ENCODE measurements at regions not wholly inside any gene's neighbourhood (a gene's known extent, or its start where the extent isn't known, plus 50 kb on each side); places are given as distances from the start of the nearest gene placed in this dataset.

DNA sequence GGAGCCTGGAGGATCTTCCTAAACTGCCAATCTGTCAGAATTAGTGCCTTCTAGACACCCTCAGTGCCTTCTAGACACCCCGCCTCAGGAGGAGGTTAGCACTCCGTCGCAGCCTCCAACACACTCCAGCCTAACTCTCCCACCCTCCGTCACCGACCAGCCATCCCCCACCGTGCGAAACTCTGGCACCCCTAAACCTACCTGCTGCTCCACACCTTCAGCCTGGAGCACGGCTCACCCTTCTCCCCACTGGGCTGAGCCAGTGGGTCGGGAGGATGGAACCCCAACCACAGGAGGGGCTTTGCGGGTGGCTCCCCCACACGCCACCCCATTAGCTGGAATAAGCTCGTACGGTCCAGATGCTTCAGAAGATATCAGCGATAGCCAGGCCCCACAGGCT, 468.9 kb upstream of the HS6ST1 start:
- Histone ChIP-seq H3K4me3 (ENCODE audit: insufficient read depth, low read depth, low read length) (no peak overlapping the region), H3K4me1 (ENCODE audit: control insufficient read depth, insufficient read depth, low read length) (peaks cover 10% of the 10 kb centered on the region), H3K36me3 (ENCODE audit: control insufficient read depth, insufficient read depth, low read length) (no peaks in the 10 kb centered on the region), H3K27ac (ENCODE audit: insufficient read depth, low read depth, low read length, poor library complexity, severe bottlenecking) (no peak overlapping the region), H3K27me3 (ENCODE audit: control insufficient read depth, insufficient read depth, low read length, poor library complexity, severe bottlenecking) (no peaks in the 10 kb centered on the region), H3K9me3 (ENCODE audit: control insufficient read depth, low read length) (no peaks in the 10 kb centered on the region)
- 94 to 95% methylated on average over 14 of the region's 14 CpGs for WGBS, 2 experiments

DNA sequence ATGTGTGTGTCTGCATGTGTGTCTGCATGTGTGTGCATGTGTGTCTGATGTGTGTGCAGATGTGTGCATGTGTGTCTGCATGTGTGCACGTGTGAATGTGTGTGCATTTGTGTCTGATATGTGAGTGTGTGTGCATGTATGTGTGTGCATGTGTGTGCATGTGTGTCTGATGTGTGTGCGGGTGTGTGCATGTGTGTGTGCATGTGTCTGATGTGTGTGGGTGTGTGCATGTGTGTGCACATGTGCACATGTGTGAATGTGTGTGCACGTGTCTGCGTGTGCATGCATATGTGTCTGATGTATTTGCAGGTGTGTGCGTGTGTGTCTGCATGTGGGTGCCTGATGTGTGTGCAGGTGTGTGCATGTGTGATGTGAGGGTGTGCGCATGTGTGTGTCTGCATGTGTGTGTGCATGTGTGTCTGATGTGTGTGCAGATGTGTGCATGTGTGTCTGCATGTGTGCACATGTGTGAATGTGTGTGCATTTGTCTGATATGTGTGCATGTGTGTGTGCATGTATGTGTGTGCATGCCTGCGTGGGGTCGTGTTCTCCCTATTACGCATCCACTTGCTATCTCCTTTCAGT, 470.1 kb upstream of the HS6ST1 start:
- H3K4me3 ChIP-seq (ENCODE audit: insufficient read depth, low read depth, low read length) = no peak overlapping the region
- no peaks in the 10 kb centered on the region for H3K9me3 ChIP-seq (ENCODE audit: control insufficient read depth, low read length)
- H3K36me3 ChIP-seq (ENCODE audit: control insufficient read depth, insufficient read depth, low read length) = no peaks in the 10 kb centered on the region
- no peaks in the 10 kb centered on the region for H3K27me3 ChIP-seq (ENCODE audit: control insufficient read depth, insufficient read depth, low read length, poor library complexity, severe bottlenecking)
- peaks cover 10% of the 10 kb centered on the region for H3K4me1 ChIP-seq (ENCODE audit: control insufficient read depth, insufficient read depth, low read length)
- WGBS, 2 experiments = 71 to 73% methylated on average over 9 of the region's 9 CpGs
- H3K27ac ChIP-seq (ENCODE audit: insufficient read depth, low read depth, low read length, poor library complexity, severe bottlenecking) = no peak overlapping the region

DNA sequence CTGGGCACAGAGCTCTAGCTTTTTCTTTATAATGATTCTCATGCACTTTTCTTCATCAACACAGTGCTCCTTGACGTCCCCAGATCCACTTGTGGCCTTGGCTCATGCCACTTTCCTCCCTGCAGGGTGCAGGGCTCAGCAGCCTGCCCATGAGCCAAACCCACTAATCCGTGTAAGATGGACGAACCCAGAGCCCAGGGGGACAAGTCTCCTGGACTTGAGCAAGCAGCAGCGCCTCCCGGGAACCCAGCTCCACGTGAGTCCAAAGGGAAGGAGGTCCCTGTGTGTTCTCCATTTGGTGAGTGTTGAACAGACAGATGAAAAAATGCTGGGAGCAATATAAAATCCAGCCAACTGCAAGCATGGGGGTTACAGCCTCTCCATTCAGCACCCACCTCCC, 470.6 kb upstream of the HS6ST1 start:
- H3K27ac ChIP-seq (ENCODE audit: insufficient read depth, low read depth, low read length, poor library complexity, severe bottlenecking) = no peak overlapping the region
- no peaks in the 10 kb centered on the region for H3K27me3 ChIP-seq (ENCODE audit: control insufficient read depth, insufficient read depth, low read length, poor library complexity, severe bottlenecking)
- 90% methylated on average over 6 of the region's 6 CpGs for WGBS, 2 experiments
- peaks cover 10% of the 10 kb centered on the region for H3K4me1 ChIP-seq (ENCODE audit: control insufficient read depth, insufficient read depth, low read length)
- H3K36me3 ChIP-seq (ENCODE audit: control insufficient read depth, insufficient read depth, low read length) = no peaks in the 10 kb centered on the region
- no peak overlapping the region for H3K4me3 ChIP-seq (ENCODE audit: insufficient read depth, low read depth, low read length)
- no peaks in the 10 kb centered on the region for H3K9me3 ChIP-seq (ENCODE audit: control insufficient read depth, low read length)

DNA sequence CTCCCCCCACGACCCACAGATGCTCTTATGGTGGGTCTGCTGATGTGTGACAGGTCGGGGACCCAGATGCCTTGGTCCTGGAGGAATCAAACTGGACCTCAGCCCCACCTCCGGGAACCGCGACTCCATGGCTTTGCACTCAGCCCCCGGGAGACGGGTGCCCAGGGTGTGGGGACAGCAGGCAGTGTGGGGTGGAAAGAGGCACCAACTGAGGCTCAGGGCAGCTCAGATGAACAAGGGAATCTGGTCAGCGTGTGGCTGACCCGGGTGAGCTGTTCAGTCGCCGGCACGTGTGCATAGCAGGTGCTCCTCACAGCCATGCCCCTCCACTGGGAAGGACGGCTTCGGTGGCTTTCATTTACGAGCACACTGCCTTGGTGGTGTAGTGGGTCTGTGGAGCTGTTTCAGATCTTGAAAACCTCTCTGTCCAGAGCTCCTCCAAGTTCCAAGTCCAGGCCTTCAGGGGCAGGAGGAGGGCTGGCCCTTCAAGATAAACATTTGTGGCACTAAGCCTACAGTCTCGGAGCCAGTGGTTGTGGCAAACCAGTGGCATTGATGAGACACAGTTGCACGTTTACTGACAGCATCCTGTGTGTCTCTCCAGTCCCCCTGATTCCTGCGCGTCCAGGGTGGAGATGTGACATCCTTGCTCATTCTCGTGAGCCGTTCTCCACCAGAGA, 471.2 kb upstream of the HS6ST1 start:
- Histone ChIP-seq H3K4me3 (ENCODE audit: insufficient read depth, low read depth, low read length) (no peak overlapping the region), H3K36me3 (ENCODE audit: control insufficient read depth, insufficient read depth, low read length) (no peaks in the 10 kb centered on the region), H3K4me1 (ENCODE audit: control insufficient read depth, insufficient read depth, low read length) (peaks cover 10% of the 10 kb centered on the region), H3K27ac (ENCODE audit: insufficient read depth, low read depth, low read length, poor library complexity, severe bottlenecking) (no peak overlapping the region), H3K27me3 (ENCODE audit: control insufficient read depth, insufficient read depth, low read length, poor library complexity, severe bottlenecking) (no peaks in the 10 kb centered on the region), H3K9me3 (ENCODE audit: control insufficient read depth, low read length) (no peaks in the 10 kb centered on the region)
- 92% methylated on average over 21 of the region's 21 CpGs for WGBS, 2 experiments

DNA sequence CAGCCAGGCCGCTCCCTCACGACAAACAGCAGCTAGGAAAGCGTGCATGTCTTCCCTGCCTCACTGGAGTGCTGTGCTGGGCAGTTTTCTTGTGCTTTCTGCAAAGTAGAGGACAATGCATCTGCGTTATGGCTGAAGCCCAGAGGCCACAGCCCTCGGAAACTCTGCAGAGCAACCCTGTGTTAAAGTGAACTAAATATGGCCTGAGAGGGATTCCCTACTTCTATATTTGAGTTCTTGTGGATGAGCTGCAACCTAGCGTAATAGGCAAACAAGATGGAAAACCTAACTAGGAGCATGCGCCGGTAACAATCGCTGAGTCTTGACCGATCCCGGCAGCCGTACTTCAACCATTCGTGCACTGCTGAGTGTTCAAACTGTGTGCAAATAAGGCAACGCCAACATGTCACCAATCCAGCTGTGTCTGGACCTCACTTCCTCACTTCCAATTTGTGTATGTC, 471.9 kb upstream of the HS6ST1 start:
- Histone ChIP-seq H3K36me3 (ENCODE audit: control insufficient read depth, insufficient read depth, low read length) (no peaks in the 10 kb centered on the region), H3K9me3 (ENCODE audit: control insufficient read depth, low read length) (no peaks in the 10 kb centered on the region), H3K4me3 (ENCODE audit: insufficient read depth, low read depth, low read length) (no peak overlapping the region), H3K27me3 (ENCODE audit: control insufficient read depth, insufficient read depth, low read length, poor library complexity, severe bottlenecking) (no peaks in the 10 kb centered on the region), H3K27ac (ENCODE audit: insufficient read depth, low read depth, low read length, poor library complexity, severe bottlenecking) (no peak overlapping the region), H3K4me1 (ENCODE audit: control insufficient read depth, insufficient read depth, low read length) (peaks cover 10% of the 10 kb centered on the region)
- 82 to 83% methylated on average over 14 of the region's 14 CpGs for WGBS, 2 experiments

DNA sequence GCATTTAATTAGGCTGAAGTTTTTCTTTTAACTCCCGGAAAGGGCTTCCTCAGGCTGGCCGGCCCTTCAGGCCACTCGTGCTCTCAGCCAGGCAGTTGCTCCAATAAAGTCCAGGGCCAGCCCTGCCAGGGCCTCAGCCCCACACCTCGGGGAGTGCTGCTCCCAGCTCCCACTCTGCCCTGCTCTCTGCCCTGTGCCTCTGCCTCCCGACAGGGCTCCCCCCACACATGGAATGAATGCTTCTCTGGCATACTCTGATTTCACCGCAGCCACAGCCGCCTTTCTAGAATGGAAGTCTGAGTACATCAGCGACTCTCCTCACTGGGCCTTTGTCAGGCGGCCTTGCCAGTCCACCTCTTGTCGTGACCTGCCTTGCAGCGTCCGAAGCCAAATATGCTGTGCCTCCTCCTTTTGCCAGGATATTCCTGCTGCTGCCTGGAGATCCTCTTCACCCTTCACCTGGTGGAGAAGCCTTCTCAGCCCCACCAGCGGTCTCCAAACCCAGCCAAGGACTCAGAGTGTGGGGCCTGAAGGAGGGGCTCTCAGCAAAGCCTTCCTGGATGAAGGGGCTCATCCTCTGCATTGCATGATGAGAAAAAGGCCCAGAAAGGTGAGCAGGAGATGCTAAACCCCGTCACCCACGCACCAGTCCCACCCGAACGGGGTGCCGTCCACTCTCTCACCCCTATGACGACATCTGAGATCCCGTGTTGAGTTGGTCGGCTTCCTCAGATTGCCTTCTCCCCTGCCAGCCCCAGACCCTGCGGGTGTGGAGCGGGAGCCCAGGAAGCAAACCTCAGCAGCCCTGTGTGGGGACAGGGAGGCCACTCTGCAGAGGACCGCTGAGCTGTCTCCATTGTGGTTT, 472.7 kb upstream of the HS6ST1 start:
- no peak overlapping the region for H3K4me3 ChIP-seq (ENCODE audit: insufficient read depth, low read depth, low read length)
- no peaks in the 10 kb centered on the region for H3K36me3 ChIP-seq (ENCODE audit: control insufficient read depth, insufficient read depth, low read length)

DNA sequence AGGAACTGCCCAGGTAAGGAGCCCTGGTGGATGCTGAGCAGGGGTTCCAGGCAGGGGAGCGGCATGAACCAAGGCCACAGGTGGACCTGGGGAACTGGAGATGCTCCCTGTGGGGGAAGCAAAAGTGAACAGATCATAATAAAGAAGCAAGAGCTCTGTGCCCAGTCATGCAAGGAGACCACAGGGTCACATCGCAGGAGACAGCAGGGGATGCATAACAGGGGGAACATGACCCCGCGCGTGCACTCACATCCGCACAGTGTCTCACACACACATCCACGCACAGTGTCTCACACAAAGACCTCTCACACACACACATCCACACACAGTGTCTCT, 473.3 kb upstream of the HS6ST1 start:
- no peaks in the 10 kb centered on the region for H3K27me3 ChIP-seq (ENCODE audit: control insufficient read depth, insufficient read depth, low read length, poor library complexity, severe bottlenecking)
- H3K36me3 ChIP-seq (ENCODE audit: control insufficient read depth, insufficient read depth, low read length) = no peaks in the 10 kb centered on the region
- peaks cover 10% of the 10 kb centered on the region for H3K4me1 ChIP-seq (ENCODE audit: control insufficient read depth, insufficient read depth, low read length)
- no peaks in the 10 kb centered on the region for H3K9me3 ChIP-seq (ENCODE audit: control insufficient read depth, low read length)
- H3K27ac ChIP-seq (ENCODE audit: insufficient read depth, low read depth, low read length, poor library complexity, severe bottlenecking) = no peak overlapping the region
- no peak overlapping the region for H3K4me3 ChIP-seq (ENCODE audit: insufficient read depth, low read depth, low read length)
- 81 to 83% methylated on average over 7 of the region's 7 CpGs for WGBS, 2 experiments

More for the DNA sequence above, 472.7 kb upstream of the HS6ST1 start:
- no peak overlapping the region for H3K27ac ChIP-seq (ENCODE audit: insufficient read depth, low read depth, low read length, poor library complexity, severe bottlenecking)
- WGBS, 2 experiments = 90 to 91% methylated on average over 24 of the region's 24 CpGs
- peaks cover 10% of the 10 kb centered on the region for H3K4me1 ChIP-seq (ENCODE audit: control insufficient read depth, insufficient read depth, low read length)
- H3K27me3 ChIP-seq (ENCODE audit: control insufficient read depth, insufficient read depth, low read length, poor library complexity, severe bottlenecking) = no peaks in the 10 kb centered on the region
- H3K9me3 ChIP-seq (ENCODE audit: control insufficient read depth, low read length) = no peaks in the 10 kb centered on the region

DNA sequence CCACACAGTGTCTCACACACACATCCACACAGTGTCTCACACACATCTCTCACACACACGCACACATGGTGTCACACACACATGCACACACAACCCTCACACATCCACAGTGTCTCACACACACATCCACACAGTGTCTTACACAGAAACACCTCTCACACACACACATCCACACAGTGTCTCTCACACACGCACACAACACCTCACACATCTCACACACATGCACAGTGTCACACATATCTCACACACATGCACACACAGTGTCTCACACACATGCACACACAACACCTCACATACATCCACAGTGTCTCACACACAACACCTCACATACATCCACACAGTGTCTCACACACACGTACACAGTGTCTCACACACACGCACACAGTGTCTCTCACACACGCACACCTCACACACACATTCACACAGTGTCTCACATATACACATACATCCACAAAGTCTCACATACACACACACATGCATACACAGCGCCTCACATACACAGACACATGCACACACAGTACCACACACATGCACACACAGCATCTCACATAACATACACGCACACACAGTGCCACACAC, 473.9 kb upstream of the HS6ST1 start:
- no peaks in the 10 kb centered on the region for H3K9me3 ChIP-seq (ENCODE audit: control insufficient read depth, low read length)
- H3K27ac ChIP-seq (ENCODE audit: insufficient read depth, low read depth, low read length, poor library complexity, severe bottlenecking) = no peak overlapping the region
- H3K36me3 ChIP-seq (ENCODE audit: control insufficient read depth, insufficient read depth, low read length) = no peaks in the 10 kb centered on the region
- peaks cover 10% of the 10 kb centered on the region for H3K4me1 ChIP-seq (ENCODE audit: control insufficient read depth, insufficient read depth, low read length)
- H3K4me3 ChIP-seq (ENCODE audit: insufficient read depth, low read depth, low read length) = no peak overlapping the region
- 91% methylated on average over 7 of the region's 7 CpGs for WGBS, 2 experiments
- H3K27me3 ChIP-seq (ENCODE audit: control insufficient read depth, insufficient read depth, low read length, poor library complexity, severe bottlenecking) = no peaks in the 10 kb centered on the region

DNA sequence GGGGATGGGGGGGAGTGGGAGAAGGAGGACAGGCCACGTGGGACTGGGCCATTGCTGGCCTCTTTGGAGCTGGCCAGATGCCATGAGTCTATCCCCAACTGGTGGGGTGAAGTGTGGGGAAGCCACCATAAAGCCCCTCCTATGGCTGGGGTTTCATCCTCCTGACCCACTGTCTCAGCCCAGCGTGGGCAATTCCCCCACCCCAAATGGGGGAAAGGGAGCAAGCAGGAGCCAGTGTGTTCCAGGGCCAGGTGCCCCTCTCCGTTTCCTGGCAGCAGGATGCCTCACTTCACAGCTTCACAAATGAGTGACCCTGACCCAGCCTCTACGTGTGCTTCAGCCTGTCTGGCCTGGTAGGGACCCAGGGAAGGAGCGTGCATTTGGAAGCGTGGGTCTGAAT, 474.7 kb upstream of the HS6ST1 start:
- no peaks in the 10 kb centered on the region for H3K9me3 ChIP-seq (ENCODE audit: control insufficient read depth, low read length)
- H3K36me3 ChIP-seq (ENCODE audit: control insufficient read depth, insufficient read depth, low read length) = no peaks in the 10 kb centered on the region
- no peak overlapping the region for H3K4me3 ChIP-seq (ENCODE audit: insufficient read depth, low read depth, low read length)
- H3K4me1 ChIP-seq (ENCODE audit: control insufficient read depth, insufficient read depth, low read length) = peaks cover 10% of the 10 kb centered on the region
- H3K27ac ChIP-seq (ENCODE audit: insufficient read depth, low read depth, low read length, poor library complexity, severe bottlenecking) = no peak overlapping the region
- WGBS, 2 experiments = 85 to 87% methylated on average over 6 of the region's 6 CpGs
- no peaks in the 10 kb centered on the region for H3K27me3 ChIP-seq (ENCODE audit: control insufficient read depth, insufficient read depth, low read length, poor library complexity, severe bottlenecking)

DNA sequence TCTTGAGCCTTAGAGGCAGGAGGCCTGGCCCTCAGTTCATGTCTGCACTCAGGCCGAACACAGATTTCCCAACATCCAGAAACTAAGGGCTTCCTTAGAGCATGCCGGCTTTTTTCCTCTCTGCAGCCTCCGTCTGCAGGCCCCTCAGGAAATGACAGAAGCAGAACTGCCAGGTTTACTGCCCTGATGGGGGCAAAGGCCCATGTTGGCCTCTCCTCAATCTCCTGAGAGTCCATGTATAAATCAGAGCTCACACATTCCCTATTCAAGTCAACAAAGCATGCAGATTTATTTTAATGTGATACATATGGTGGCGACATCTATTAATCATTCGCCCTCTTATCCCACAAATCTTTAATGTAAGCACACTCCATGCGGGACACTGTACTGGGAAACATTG, 475.6 kb upstream of the HS6ST1 start:
- no peaks in the 10 kb centered on the region for H3K27me3 ChIP-seq (ENCODE audit: control insufficient read depth, insufficient read depth, low read length, poor library complexity, severe bottlenecking)
- no peak overlapping the region for H3K27ac ChIP-seq (ENCODE audit: insufficient read depth, low read depth, low read length, poor library complexity, severe bottlenecking)
- no peaks in the 10 kb centered on the region for H3K9me3 ChIP-seq (ENCODE audit: control insufficient read depth, low read length)
- no peak overlapping the region for H3K4me3 ChIP-seq (ENCODE audit: insufficient read depth, low read depth, low read length)
- peaks cover 10% of the 10 kb centered on the region for H3K4me1 ChIP-seq (ENCODE audit: control insufficient read depth, insufficient read depth, low read length)
- H3K36me3 ChIP-seq (ENCODE audit: control insufficient read depth, insufficient read depth, low read length) = no peaks in the 10 kb centered on the region
- WGBS, 2 experiments = 92 to 93% methylated on average over 6 of the region's 6 CpGs
